ENCODE measurements at regions not wholly inside any gene's neighbourhood (a gene's known extent, or its start where the extent isn't known, plus 50 kb on each side); places are given as distances from the start of the nearest gene placed in this dataset.
"Not testable (repeated sequence)": the region's sequence is repeated elsewhere in the genome, so short reads cannot be mapped to it uniquely, and the experiment has no call there.

GRCh38 chr10:31124852-31125251, 93.2 kb upstream of the ZNF438 start:
- DNase-seq, result no peak

- no peak for DNase-seq
Observed at GRCh38 chr10:31125789-31126188, 94.1 kb upstream of the ZNF438 start.

- no peak for DNase-seq
Observed at GRCh38 chr10:31126593-31126992, 94.9 kb upstream of the ZNF438 start.

GRCh38 chr10:31128536-31128935, 96.9 kb upstream of the ZNF438 start:
- no peak for DNase-seq

- no peak for DNase-seq
Observed at GRCh38 chr10:31129271-31129670, 97.6 kb upstream of the ZNF438 start.

GRCh38 chr10:31129880-31130405, 98.3 kb upstream of the ZNF438 start:
- DNase-seq, result no peak

- no peak for DNase-seq
Observed at GRCh38 chr10:31130406-31130805, 98.7 kb upstream of the ZNF438 start.

GRCh38 chr10:31131251-31131650, 99.6 kb upstream of the ZNF438 start:
- no peak for DNase-seq

GRCh38 chr10:31132681-31133244, 101.1 kb upstream of the ZNF438 start:
- no peak for DNase-seq

GRCh38 chr10:31133251-31133791, 101.7 kb upstream of the ZNF438 start:
- DNase-seq, result no peak

GRCh38 chr10:31133792-31134310, 102.2 kb upstream of the ZNF438 start:
- peak; percentile 17 to 20 for DNase-seq

GRCh38 chr10:31134311-31134952, 102.8 kb upstream of the ZNF438 start:
- DNase-seq, result no peak

- DNase-seq, result no peak
Observed at GRCh38 chr10:31135171-31135570, 103.5 kb upstream of the ZNF438 start.

GRCh38 chr10:31135791-31136190, 104.1 kb upstream of the ZNF438 start:
- DNase-seq, result not testable (repeated sequence)

- no peak for DNase-seq
Observed at GRCh38 chr10:31136386-31136785, 104.7 kb upstream of the ZNF438 start.

- no peak for DNase-seq
Observed at GRCh38 chr10:31136930-31137885, 105.5 kb upstream of the ZNF438 start.

GRCh38 chr10:31138026-31138553, 106.4 kb upstream of the ZNF438 start:
- no peak for DNase-seq

GRCh38 chr10:31139497-31139896, 107.8 kb upstream of the ZNF438 start:
- DNase-seq, result no peak

- no peak for DNase-seq
Observed at GRCh38 chr10:31140716-31141115, 109.1 kb upstream of the ZNF438 start.

GRCh38 chr10:31142026-31142425, 110.4 kb upstream of the ZNF438 start:
- DNase-seq, result no peak

GRCh38 chr10:31143331-31143935, 111.8 kb upstream of the ZNF438 start:
- no peak for DNase-seq

GRCh38 chr10:31145986-31146385, 114.3 kb upstream of the ZNF438 start:
- no peak for DNase-seq
